Endodermal cell (in vitro differentiated cells): ENCODE measurements at regions not wholly inside any gene's neighbourhood (a gene's known extent, or its start where the extent isn't known, plus 50 kb on each side); places are given as distances from the start of the nearest gene placed in this dataset.

ENCODE experiments used
- DNase-seq: peaks from one replicate; pipeline ENCODE4 v3.0.0-alpha.2; 2017
- H3K27ac ChIP-seq: 2 replicates; pipeline ENCODE4 v1.5.1; 2013; ENCODE audit warnings: mild to moderate bottlenecking, low read depth, low read length, moderate library complexity
- H3K27me3 ChIP-seq: 2 replicates; pipeline ENCODE4 v1.6.1; 2013; ENCODE audit warnings: mild to moderate bottlenecking, low read length, moderate library complexity; ENCODE audit not compliant: insufficient read depth, control insufficient read depth, poor library complexity, severe bottlenecking
- H3K36me3 ChIP-seq: 2 replicates; pipeline ENCODE4 v1.7.0; 2013; ENCODE audit warnings: mild to moderate bottlenecking, low read length, moderate library complexity; ENCODE audit not compliant: control insufficient read depth, insufficient read depth
- H3K4me1 ChIP-seq: one replicate; pipeline ENCODE4 v1.7.0; 2013; ENCODE audit warnings: low read length; ENCODE audit not compliant: control insufficient read depth, insufficient read depth
- H3K4me3 ChIP-seq: 2 replicates; pipeline ENCODE4 v1.5.1; 2013; ENCODE audit warnings: mild to moderate bottlenecking, low read length, moderate library complexity
- H3K9ac ChIP-seq: 2 replicates; pipeline ENCODE4 v1.6.1; 2013; ENCODE audit warnings: mild to moderate bottlenecking, low read length, moderate library complexity; ENCODE audit not compliant: poor library complexity, severe bottlenecking; ENCODE audit errors: extremely low read depth
- H3K9me3 ChIP-seq: 2 replicates; pipeline ENCODE4 v1.6.1; 2013; ENCODE audit warnings: mild to moderate bottlenecking, low read length, moderate library complexity; ENCODE audit not compliant: control insufficient read depth
- H3K27ac Mint-ChIP-seq: 2 replicates; pipeline ENCODE4 v1.8.0; 2020; ENCODE audit warnings: mixed read lengths
- H3K27me3 Mint-ChIP-seq: 2 replicates; pipeline ENCODE4 v1.8.0; 2021; ENCODE audit warnings: mild to moderate bottlenecking, mixed read lengths; ENCODE audit not compliant: insufficient read depth
- H3K36me3 Mint-ChIP-seq: 2 replicates; pipeline ENCODE4 v1.8.0; 2020; ENCODE audit warnings: low read depth, mixed read lengths
- H3K4me1 Mint-ChIP-seq: 2 replicates; pipeline ENCODE4 v1.8.0; 2020; ENCODE audit warnings: mixed read lengths
- H3K4me3 Mint-ChIP-seq: 2 replicates; pipeline ENCODE4 v1.8.0; 2020; ENCODE audit warnings: mild to moderate bottlenecking, moderate library complexity, mixed read lengths
- H3K9me3 Mint-ChIP-seq: 2 replicates; pipeline ENCODE4 v1.8.0; 2020; ENCODE audit warnings: mild to moderate bottlenecking, mixed read lengths
- CTCF ChIP-seq: fragments of 200-600 bp; sonication (generic); conservative IDR thresholded peaks from 2 replicates; pipeline ENCODE4 v1.5.0; 2021; ENCODE audit warnings: antibody characterized with exemption, mild to moderate bottlenecking
- WGBS, 2 experiments: methylation state at CpG; one replicate each; pipeline versions ENCODE4 v1.1.5 to v1.1.7; 2013; ENCODE audit warnings: missing lambda C conversion rate in 2 of 2, mixed read lengths in 1 of 2; ENCODE audit not compliant: insufficient coverage in 1 of 2, insufficient read length in 1 of 2; 5-methylcytosine and 5-hydroxymethylcytosine counted together

GRCh38 chr3:86244905-86245304 is 746.0 kb downstream of the VGLL3 start:
- no peak for DNase-seq
- Histone ChIP-seq H3K27ac (no peak overlapping the region), H3K4me1 (no peaks in the 10 kb centered on the region), H3K9me3 (no peaks in the 10 kb centered on the region), H3K27me3 (no peaks in the 10 kb centered on the region), H3K9ac (no peak overlapping the region), H3K4me3 (no peak overlapping the region), H3K36me3 (no peaks in the 10 kb centered on the region)
- no peak for TF ChIP-seq CTCF
- WGBS, 2 experiments, result 49 to 59% methylated on average over 3 of the region's 3 CpGs
- H3K4me3 Mint-ChIP-seq, result no peak overlapping the region
- H3K9me3 Mint-ChIP-seq, result peaks cover 10% of the 10 kb centered on the region
- no peaks in the 10 kb centered on the region for H3K27me3 Mint-ChIP-seq
- peak overlapping the region; percentile 1 for H3K27ac Mint-ChIP-seq
- H3K4me1 Mint-ChIP-seq, result peaks cover 13% of the 10 kb centered on the region
- H3K36me3 Mint-ChIP-seq, result no peaks in the 10 kb centered on the region

- Histone ChIP-seq H3K36me3 (no peaks in the 10 kb centered on the region), H3K4me1 (no peaks in the 10 kb centered on the region), H3K27ac (no peak overlapping the region), H3K4me3 (no peak overlapping the region), H3K27me3 (no peaks in the 10 kb centered on the region), H3K9me3 (peaks cover 4% of the 10 kb centered on the region), H3K9ac (no peak overlapping the region)
- H3K4me3 Mint-ChIP-seq, result no peak overlapping the region
- WGBS, 2 experiments, result 86 to 88% methylated on average over 1 to 2 of the region's 2 CpGs
- no peaks in the 10 kb centered on the region for H3K27me3 Mint-ChIP-seq
- H3K9me3 Mint-ChIP-seq, result peaks cover 4% of the 10 kb centered on the region
- DNase-seq, result no peak
- no peak overlapping the region for H3K27ac Mint-ChIP-seq
- peaks cover 26% of the 10 kb centered on the region for H3K4me1 Mint-ChIP-seq
- TF ChIP-seq CTCF, result no peak
- no peaks in the 10 kb centered on the region for H3K36me3 Mint-ChIP-seq
Observed at GRCh38 chr3:86239946-86240345, 751.0 kb downstream of the VGLL3 start.

- no peaks in the 10 kb centered on the region for H3K27me3 Mint-ChIP-seq
- H3K9ac ChIP-seq, result no peak overlapping the region
- H3K4me1 Mint-ChIP-seq, result peaks cover 19% of the 10 kb centered on the region
- H3K27ac ChIP-seq, result no peak overlapping the region
- 94% methylated on average over 2 of the region's 5 CpGs; no CpG with 5 or more reads in 1 of the 2 experiments for WGBS, 2 experiments
- peak overlapping the region; percentile 70 for H3K27ac Mint-ChIP-seq
- no peak overlapping the region for H3K4me3 ChIP-seq
- DNase-seq, result no peak
- TF ChIP-seq CTCF, result no peak
- H3K36me3 ChIP-seq, result no peaks in the 10 kb centered on the region
- H3K36me3 Mint-ChIP-seq, result no peaks in the 10 kb centered on the region
- no peak overlapping the region for H3K4me3 Mint-ChIP-seq
- no peaks in the 10 kb centered on the region for H3K27me3 ChIP-seq
- H3K9me3 Mint-ChIP-seq, result peaks cover 4% of the 10 kb centered on the region
- no peaks in the 10 kb centered on the region for H3K4me1 ChIP-seq
- peaks cover 4% of the 10 kb centered on the region for H3K9me3 ChIP-seq
Observed at GRCh38 chr3:86234506-86235254, 756.3 kb downstream of the VGLL3 start.
